HG02938 (cell line): ENCODE measurements at regions not wholly inside any gene's neighbourhood (a gene's known extent, or its start where the extent isn't known, plus 50 kb on each side); places are given as distances from the start of the nearest gene placed in this dataset.
"Not testable (repeated sequence)": the region's sequence is repeated elsewhere in the genome, so short reads cannot be mapped to it uniquely, and the experiment has no call there.

Experiments
- ATAC-seq: cut with Tn5 transposase; IDR thresholded peaks from one replicate; pipeline ENCODE4 v1.9.1; 2021; ENCODE audit warnings: mild to moderate bottlenecking, moderate library complexity; ENCODE audit not compliant: unreplicated experiment

DNA sequence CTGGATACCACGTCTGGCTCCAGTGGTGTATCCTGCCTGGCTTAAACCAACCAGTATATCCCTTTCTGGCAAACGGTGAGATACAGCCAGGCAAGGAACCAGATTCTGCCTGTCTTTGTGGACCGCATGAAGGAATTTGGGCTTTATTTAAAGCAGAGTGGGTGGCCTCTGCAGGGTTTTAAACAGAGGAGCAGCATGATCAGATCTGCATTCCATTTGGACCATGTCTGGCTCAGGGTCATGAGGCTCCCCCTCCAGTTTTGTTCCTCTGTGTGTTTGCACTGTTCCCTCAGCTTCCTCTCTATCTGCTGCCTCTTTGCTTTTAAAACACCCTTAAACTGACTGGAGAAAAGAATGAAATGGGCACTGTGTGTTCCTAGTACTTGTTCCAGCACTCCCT lies 195.0 kb downstream of the GIPC2 start:
- no peak for ATAC-seq

DNA sequence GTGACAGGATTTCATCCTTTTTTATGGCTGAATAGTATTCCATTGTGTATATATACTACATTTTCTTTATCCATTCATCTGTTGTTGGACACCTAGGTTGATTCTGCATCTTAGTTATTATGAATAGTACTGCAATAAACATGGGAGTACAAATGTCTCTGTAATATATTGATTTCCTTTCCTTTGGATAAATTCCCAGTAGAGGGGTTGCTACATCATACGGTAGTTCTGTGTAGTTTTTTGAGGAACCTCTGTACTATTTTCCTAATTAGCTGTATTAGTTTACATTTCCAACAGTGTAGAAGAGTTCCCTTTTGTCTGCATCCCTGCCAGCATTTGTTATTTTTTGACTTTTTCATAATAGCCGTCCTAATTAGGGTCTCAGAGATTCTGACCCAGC lies 201.3 kb downstream of the GIPC2 start:
- no peak for ATAC-seq

DNA sequence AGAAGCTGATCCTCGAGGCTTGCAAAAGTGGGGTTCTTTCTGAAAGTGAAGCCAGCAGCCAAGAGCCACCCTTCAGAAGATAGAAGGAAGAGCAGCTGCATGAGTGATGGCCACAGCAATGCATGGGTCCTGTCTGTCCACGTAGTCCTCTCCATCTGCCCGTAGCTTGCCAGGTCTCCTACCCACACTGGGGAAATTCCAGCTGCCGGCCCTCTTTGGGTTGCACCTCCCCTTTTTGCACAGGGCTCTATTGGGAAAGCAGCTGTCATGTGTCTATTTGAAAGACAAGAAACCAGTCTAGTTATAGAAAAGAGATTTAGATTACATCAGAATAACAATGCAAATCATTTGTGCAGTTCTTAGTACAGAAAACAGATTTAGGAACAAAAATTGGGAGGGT lies 204.4 kb downstream of the GIPC2 start:
- no peak for ATAC-seq

DNA sequence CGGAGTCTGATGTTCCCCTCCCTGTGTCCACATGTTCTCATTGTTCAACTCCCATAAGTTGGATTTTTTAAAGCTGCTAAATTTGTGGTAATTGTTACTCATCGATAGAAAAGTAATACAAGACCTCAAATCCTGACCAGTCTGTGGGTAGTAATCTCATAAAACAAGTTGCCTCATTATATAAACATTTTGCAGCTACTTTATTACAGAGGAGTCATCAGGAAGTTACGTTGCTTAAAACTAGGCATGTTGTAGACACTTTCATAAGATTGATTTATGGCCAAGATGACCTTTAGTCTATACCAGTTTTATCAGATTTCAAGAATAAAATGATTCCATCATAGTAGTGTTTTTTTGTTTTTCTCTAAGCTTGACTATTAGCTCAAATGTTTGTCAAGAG lies 208.8 kb downstream of the GIPC2 start:
- no peak for ATAC-seq

DNA sequence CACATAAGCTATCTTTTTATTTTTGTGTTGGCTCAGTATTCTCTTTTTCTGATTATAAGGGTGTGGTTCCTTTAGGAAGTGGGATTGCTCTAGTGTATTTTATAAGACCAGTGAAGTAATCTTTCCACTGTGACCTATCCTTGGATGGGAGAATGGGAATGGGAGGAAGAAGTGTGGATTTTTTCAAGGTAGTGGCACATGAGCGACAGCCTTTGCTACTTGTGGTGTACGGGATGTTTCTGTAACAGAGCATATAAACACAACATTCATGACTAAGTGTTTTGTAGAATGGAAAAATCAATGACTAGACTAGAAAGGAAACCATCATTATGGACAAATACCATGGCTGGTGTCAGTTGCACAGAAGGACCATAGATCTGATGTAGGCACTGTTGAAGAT lies 209.6 kb downstream of the GIPC2 start:
- ATAC-seq: no peak

DNA sequence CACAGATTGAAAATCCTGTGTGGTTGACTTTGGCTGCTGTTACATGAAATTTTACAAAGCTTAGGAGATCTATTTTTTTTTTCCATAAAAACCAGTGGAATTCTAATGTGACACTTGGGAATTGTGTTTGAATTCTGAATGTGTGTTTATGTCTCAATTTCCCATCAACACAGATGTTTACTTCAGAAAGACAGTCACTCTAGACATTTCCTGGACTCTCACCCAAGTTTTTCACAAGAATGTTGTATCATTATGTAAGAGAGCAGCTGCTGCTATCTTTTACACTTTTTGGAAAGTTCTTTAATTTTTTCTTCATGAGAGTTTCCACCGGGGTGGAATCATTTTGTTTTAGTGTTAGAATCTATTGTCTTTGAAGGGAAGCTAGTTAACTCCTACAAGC lies 210.1 kb downstream of the GIPC2 start:
- no peak for ATAC-seq

DNA sequence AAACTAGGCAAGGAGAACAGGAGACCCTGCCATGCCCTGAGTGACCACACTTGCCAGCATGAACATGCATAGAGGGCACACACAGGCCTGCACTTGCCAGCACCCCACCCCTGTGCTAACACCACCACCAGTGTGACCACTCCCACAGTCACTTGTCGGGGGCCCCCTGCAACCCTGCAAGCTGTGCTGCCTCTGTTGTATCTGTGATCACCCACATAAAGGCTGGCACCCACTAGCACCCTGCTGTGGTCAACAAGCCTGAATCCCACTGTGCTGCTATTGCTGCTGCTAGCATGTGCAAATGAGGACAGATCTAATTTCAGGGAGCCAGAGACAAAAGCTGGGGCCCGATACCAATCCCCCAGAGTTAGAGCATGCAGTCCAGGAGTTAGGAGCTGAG lies 217.7 kb downstream of the GIPC2 start:
- ATAC-seq: no peak

DNA sequence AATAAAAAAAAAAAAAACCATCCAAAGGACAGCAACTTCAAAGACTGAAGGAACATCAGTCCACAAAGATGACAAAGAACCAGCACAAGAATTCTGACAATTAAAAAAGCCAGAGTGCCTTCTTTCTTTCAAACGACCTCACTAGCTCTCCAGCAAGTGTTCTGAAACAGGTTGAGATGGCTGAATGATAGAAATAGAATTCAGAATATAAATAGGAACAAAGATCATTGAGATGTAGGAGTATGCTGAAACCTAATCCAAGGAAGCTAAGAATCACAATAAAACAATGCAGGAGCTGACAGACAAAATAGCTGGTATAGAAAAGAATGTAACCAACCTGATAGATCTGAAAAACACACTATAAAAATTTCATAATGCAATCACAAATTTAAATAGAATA lies 218.2 kb downstream of the GIPC2 start:
- ATAC-seq: no peak

DNA sequence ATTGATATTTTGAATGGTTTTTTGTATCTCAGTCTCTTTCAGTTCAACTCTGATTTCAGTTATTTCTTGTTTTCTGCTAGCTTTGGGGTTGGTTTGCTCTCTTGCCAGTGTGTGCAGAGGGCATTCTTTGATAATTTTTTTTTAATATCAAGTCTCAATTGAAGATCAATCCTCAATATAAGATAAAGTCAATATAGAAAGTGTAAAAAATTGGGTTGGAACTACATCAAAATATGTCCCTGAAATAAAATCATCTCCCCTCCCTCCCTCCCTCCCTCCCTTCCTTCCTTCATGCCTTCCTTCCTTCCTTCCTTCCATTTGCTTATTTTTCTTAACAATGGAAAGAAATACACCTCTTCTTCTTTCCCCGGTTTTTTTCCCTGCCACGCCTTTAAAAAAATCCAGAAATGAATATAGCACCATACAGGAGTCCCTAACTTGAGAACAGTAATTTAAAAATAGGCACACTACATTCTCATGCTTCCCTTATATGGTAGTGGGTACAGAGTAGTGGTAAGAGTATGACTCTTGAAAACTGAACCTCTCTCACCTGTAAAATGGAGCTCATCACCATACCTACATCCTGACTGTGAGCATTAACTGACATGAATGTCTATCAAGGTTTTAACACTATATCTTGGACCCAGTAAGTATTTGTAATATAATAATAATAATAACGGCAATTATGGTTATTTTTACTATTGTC lies 221.9 kb downstream of the GIPC2 start:
- ATAC-seq: no peak

DNA sequence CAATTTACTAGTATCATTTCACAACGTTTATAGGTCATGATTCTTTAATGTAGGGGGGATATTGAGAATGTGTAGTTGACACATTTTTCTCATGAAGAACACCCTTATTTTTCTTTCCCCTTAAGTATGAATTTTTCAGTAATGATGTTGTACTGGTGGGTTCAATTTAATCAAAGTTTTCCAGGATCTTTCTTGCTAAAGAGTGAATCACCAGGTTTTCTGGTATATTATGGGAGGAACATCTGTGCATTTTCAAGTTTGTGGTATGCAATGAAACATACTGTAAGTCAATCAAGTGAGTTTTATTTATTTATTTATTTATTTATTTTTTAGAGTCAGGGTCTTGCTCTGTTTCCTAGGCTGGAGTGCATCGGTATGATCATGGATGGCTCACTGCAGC lies 221.2 kb upstream of the PTGFR start:
- ATAC-seq: no peak

DNA sequence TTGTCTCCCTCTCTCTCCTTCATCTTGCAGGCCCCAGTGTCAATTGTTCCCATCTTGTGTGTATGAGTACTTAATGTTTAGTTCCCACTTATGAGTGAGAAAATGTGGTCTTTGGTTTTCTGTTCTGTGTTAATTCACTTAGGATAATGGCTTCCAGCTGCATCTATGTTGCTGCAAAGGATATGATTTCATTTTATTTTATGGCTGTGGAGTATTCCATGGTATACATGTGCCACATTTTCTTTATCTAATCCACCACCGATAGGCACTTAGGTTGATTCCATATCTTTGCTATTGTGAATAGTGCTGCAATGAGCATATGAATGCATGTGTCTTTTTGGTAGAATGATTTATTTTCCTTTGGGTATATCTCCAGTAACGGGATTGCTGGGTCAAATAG lies 219.4 kb upstream of the PTGFR start:
- not testable (repeated sequence) for ATAC-seq

DNA sequence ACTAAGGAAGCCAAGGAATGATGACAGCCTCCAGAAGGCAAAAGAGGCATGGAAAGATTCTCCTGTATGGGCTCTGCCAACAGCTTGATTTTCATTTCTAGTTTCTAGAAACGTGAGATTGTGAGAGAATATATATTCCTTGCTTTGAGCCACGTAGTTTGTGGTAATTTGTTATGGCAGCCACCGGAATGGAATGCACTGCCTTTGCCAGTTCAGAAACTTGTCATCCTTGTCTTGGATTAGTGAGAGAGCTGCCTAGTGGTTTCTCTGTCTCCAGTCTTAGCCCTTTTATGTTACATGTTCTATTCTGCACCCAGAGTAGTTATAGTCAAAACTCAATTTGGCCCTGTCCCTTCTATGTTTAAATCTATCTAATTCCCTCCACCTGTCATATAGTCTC lies 216.0 kb upstream of the PTGFR start:
- ATAC-seq: no peak

DNA sequence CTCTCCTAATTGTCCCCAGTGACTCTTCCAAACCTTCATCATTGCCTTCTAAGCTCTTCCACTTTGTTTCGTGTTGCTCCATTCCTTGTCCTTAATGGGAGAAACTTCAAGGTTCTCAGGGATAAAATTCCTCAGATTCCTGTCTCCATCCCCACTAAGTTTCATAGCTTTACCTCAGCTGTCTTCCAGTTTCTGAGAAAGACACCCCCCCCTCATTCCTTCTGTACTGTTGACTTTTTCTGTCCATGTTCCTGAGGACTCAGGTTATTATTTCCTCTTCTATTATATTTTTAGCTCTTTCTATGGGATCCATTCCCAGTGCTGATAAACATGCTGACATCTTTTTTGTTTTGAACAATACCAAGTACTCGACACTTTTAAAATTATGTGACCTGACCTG lies 215.3 kb upstream of the PTGFR start:
- ATAC-seq: no peak

DNA sequence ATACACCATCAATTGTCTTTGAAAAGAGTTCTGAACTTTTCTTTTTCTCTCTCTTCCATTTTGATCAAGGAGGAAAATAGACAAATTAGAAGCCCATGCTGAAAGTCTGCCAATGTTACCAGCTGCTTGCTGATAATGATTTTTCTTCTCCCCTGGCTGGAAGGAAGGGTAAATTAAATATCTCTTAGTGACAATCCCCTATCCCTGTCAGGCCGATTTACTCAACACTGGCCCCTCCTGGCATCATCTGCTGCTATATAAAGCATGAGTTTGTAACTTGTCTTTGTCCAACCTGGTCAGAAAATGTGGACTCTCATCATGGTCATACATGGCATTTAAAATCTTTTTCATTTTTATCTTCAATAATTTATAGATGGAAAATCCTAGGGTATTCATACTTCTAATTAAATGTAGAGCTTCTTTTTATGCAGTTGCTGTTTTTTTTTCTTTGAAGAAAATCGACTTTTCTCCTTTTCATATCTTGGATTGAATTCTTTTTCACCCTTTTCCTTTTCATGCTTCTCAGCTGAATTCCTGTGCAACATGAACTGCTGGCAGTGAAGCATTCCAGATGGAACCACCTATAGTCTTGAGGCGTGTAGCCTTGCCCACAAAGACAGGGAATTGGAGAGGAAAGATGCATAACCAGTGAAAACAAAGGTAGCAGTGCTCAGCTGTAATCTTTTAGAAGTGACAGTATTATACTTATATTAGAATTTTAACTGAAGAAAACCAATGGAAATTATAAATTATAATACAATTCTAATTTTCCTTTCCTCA lies 214.7 kb upstream of the PTGFR start:
- no peak for ATAC-seq

DNA sequence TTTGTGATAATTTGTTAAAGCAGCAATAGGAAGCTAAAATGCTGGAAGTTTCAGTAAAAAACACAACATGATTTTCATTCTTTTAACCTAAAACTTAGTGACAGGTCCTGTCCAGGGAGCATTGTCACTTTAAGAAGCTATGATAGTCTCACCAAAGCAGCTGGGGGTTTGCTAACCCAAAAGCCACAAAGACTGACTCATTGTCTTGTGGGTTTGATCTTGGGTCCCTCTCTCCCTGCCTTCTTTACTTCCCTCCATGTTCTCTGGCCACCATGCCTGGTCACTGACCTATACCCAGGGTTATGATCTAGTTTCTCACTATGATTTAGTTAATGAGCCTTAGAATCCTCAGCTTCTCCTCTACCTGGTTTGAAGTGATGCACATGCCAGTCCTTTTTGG lies 213.5 kb upstream of the PTGFR start:
- ATAC-seq: peak; percentile 79

DNA sequence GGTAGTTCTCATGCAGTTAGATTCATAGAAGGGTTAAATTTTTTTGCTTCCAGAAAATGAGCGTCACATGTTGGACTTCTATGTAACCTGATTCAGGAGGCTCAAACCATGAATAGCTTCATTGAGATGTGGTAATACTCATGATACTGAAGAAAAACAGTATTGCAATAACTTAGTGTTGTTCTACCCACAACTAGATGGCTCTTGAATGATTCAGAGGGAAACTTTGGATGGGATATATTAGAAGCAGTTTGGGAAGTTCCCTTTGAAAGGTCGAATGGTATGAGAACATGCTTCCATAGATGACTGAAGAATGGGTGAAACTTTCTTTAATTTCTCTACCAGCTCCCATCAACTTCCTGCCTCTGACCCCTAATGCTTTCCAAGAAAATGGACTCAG lies 211.7 kb upstream of the PTGFR start:
- no peak for ATAC-seq

DNA sequence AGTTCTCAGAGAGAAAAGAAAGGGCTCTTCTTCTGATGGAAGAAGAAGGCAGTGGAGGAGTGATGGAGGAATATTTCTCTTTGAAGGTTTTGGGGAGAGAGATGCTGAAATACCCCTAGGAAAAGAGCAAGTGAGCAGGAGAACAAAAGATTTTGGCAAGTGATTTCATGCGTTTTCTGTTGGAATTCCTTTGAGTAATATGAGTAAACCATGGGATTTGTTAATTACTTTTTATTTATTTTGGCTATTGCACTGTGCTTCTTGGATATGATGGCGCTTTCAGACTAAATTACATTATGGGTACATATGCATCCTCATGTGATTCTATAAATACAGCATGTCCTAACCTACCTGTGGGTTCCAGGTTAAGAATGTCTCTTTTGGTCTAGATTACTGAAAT lies 210.1 kb upstream of the PTGFR start:
- ATAC-seq: no peak

DNA sequence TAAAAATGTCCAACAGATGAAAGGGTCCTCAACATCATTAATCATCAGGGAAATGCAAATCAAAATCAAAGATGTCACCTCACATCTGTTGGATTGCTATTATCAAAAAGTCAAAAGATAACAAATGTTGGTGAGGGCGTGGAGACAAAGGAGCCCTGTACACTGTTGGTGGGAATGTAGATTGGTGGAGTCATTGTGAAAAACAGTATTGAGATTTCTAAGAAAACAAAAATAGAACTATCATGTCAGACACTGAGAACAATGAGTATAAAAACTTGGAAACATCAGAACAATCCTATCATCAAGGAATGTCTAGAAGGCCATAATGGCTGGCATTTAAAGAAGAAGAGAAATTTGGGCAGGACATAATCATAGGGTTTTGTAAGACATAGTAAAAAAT lies 209.2 kb upstream of the PTGFR start:
- peak; percentile 56 for ATAC-seq

DNA sequence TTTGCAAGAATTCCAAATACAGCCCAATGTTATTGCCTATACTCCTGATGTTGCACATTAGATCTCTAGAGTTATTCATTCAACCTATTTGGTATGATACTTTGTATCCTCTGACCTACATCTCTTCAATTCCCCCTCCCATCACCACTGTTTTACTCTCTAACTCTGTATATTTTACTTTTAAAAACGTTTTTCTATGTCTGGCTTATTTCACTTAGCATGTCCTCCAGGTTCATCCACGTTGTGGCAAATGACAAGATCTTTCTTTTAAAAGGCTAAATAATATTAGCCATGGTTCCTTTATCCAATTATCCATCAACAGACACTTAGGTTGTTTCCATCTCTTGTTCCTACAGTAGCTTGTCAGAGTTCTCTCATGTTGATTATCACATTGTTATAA lies 207.1 kb upstream of the PTGFR start:
- no peak for ATAC-seq

DNA sequence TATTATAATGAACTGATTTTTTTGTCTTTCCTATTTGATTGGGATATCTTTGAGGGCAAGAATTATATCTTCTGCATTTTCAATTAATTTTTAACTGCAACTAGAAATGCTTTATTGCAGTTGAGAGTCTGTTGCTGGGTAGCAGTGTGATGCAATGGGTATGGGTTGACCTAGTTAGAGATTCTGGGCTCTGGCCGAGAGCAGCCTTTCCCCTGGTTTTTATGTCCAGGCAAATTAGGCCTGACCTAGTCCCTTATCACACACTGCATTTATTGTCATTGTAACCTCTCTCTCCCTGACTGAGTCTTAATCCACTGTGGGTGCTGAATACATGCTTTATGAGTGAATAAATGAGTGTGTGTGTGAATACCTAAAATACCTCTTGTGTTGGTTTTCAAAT lies 206.4 kb upstream of the PTGFR start:
- no peak for ATAC-seq

DNA sequence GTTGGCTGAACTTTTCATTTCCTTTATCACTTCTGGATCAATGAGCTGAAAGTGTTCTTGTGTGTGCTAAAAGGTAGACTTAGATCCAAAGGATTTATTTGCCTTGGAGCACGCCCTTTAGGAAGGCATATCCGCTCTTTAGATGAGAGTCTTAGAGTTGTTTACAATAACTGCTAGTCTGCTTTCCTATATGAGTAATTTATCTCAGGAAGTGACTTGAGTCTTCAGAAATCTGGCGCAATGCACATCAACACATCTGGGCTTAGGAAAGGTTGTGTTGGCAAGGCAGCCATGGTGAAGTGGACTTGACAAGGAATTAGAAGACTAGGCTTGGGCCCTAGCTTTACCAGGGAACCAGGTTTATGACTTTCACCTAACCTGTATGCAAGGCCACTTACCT lies 204.1 kb upstream of the PTGFR start:
- no peak for ATAC-seq

DNA sequence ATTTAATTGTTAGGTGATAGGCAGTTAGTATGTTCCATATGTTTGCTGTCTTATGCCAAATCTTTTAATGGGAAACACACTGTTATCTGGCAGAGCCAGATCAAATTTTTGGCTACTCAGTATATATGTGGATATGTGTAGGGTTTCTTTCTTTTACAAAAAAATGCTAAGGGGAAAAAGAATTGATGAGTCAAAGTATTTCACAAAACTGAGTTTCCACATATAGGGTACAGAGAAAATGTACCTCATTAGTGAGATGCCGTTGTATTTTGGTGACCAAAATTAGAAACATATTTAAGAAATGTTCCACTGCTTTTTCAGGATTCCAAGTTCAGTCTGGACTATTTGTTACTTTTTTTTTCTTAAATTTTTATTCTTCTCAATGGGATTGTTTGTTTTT lies 201.2 kb upstream of the PTGFR start:
- no peak for ATAC-seq

DNA sequence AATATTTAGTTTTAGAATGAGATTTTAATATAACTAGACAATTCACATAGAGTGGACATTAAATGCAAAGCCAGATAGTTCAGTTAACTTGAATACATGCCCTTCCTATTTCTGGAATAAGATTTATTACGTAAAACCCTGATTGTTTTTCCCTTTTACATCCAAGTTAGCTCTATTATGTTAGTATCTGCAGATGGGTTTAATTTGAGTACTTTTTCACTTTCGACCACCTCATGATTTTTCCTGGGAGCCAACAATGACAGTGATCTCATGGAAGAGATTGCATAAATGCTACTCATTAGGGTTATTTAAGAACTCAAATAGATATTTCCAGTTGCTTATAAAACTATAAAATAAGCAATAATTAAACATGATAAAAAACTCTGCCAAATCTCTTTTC lies 199.4 kb upstream of the PTGFR start:
- no peak for ATAC-seq
